Activated B cell treated with CpG ODN at 0.5 μM for 24 hours (primary cell): ENCODE measurements at regions not wholly inside any gene's neighbourhood (a gene's known extent, or its start where the extent isn't known, plus 50 kb on each side); places are given as distances from the start of the nearest gene placed in this dataset.
A peak's percentile ranks its signal among the peaks of the same experiment; 100 is the strongest.

Source experiments
- ATAC-seq: fragments of 200-7000 bp; cut with Tn5 transposase; one replicate; pipeline ENCODE4 v1.10.0; 2021; ENCODE audit warnings: low read depth, mild to moderate bottlenecking, moderate library complexity
- CTCF ChIA-PET: fragments of 350-600 bp; sonication (Branson Sonifier 250); formaldehyde crosslinking; loops from one replicate; lab custom pipeline; 2021; ENCODE audit warnings: antibody characterized with exemption; lab: Charles Lee
- POLR2A ChIA-PET: fragments of 350-600 bp; sonication (Branson Sonifier 250); formaldehyde crosslinking; loops from one replicate; lab custom pipeline; 2021; ENCODE audit warnings: antibody characterized with exemption; lab: Charles Lee
- DNase-seq: peaks from one replicate; pipeline ENCODE4 v3.0.0; 2022
- H3K27ac Mint-ChIP-seq: one replicate; pipeline ENCODE4 v1.8.0; 2020; ENCODE audit warnings: mixed read lengths
- H3K27me3 Mint-ChIP-seq: one replicate; pipeline ENCODE4 v1.8.0; 2021; ENCODE audit warnings: mixed read lengths
- H3K36me3 Mint-ChIP-seq: one replicate; pipeline ENCODE4 v1.8.0; 2021; ENCODE audit warnings: low read depth, mixed read lengths
- H3K4me1 Mint-ChIP-seq: one replicate; pipeline ENCODE4 v1.8.0; 2021; ENCODE audit warnings: mixed read lengths
- H3K4me3 Mint-ChIP-seq: one replicate; pipeline ENCODE4 v1.8.0; 2020; ENCODE audit warnings: mild to moderate bottlenecking, mixed read lengths
- H3K9me3 Mint-ChIP-seq: one replicate; pipeline ENCODE4 v1.8.0; 2020; ENCODE audit warnings: mixed read lengths
- CTCF ChIP-seq: fragments of 200-600 bp; IDR thresholded peaks from one replicate; pipeline ENCODE4 v1.8.0; 2022; ENCODE audit warnings: antibody characterized with exemption, mild to moderate bottlenecking
- intact Hi-C: fragments of 100-400 bp; cut with micrococcal nuclease; formaldehyde crosslinking; loops from one replicate; pipeline ENCODE4 v1.15.1; 2024

- Mint-ChIP-seq H3K4me1 (peaks cover 45% of the 10 kb centered on the region), H3K4me3 (no peak overlapping the region), H3K27me3 (no peaks in the 10 kb centered on the region), H3K9me3 (peaks cover 17% of the 10 kb centered on the region), H3K27ac (no peak overlapping the region), H3K36me3 (peaks cover 19% of the 10 kb centered on the region)
- CTCF ChIA-PET = no interaction called here
- ATAC-seq (no peak), DNase-seq (no peak)
- TF ChIP-seq CTCF = no peak
- intact Hi-C loops = no loop called here
- POLR2A ChIA-PET = interaction anchor here (1.2 kb wide), 1 partner anchor 307 kb away, joined by 4 read pairs; the partner anchor contains the start of gene BTG1
Measured at GRCh38 chr12:92452763-92453162, 250.0 kb upstream of the PLEKHG7 start.

GRCh38 chr12:92446083-92446460 is 256.7 kb upstream of the PLEKHG7 start:
- no peak for TF ChIP-seq CTCF

GRCh38 chr12:92445253-92446082 is 257.3 kb upstream of the PLEKHG7 start:
- no peaks in the 10 kb centered on the region for H3K27me3 Mint-ChIP-seq
- peaks cover 95% of the 10 kb centered on the region for H3K4me1 Mint-ChIP-seq
- ChIA-PET POLR2A (interaction anchor here (0.6 to 11.9 kb wide), 54 partner anchors 9 to 1064 kb away, joined by 3 to 537 read pairs (median 6); partner anchors contain the start of gene BTG1), CTCF (interaction anchor here (0.5 to 3.4 kb wide), 19 partner anchors 15 to 1063 kb away, joined by 3 to 37 read pairs (median 5); partner anchors contain the start of gene BTG1)
- H3K36me3 Mint-ChIP-seq = peaks cover 26% of the 10 kb centered on the region
- H3K4me3 Mint-ChIP-seq = peak overlapping the region; percentile 67
- peak; percentile 71 for ATAC-seq
- TF ChIP-seq CTCF = no peak
- peak; percentile 55 for DNase-seq
- H3K27ac Mint-ChIP-seq = peak overlapping the region; percentile 97
- intact Hi-C loops = loop anchor here (1.0 kb wide), 16 partner anchors 13 to 410 kb away; no protein-coding TSS in a partner anchor
- peaks cover 8% of the 10 kb centered on the region for H3K9me3 Mint-ChIP-seq

More at GRCh38 chr12:92446083-92446460, 256.7 kb upstream of the PLEKHG7 start:
- Mint-ChIP-seq H3K9me3 (peaks cover 13% of the 10 kb centered on the region), H3K27ac (peak overlapping the region; percentile 97), H3K4me3 (peak overlapping the region; percentile 67), H3K4me1 (peaks cover 93% of the 10 kb centered on the region), H3K36me3 (peaks cover 28% of the 10 kb centered on the region), H3K27me3 (no peaks in the 10 kb centered on the region)
- CTCF ChIA-PET = interaction anchor here (1.0 to 3.4 kb wide), 17 partner anchors 9 to 635 kb away, joined by 3 to 37 read pairs (median 5); partner anchors contain the start of gene BTG1
- intact Hi-C loops = no loop called here
- POLR2A ChIA-PET = interaction anchor here (0.7 to 11.9 kb wide), 48 partner anchors 9 to 1064 kb away, joined by 3 to 537 read pairs (median 8); partner anchors contain the start of gene BTG1
- no peak for ATAC-seq
- DNase-seq = no peak

GRCh38 chr12:92444763-92445162 is 258.0 kb upstream of the PLEKHG7 start:
- peak overlapping the region; percentile 97 for H3K27ac Mint-ChIP-seq
- no peak for TF ChIP-seq CTCF
- CTCF ChIA-PET = interaction anchor here (0.5 to 3.4 kb wide), 18 partner anchors 14 to 1063 kb away, joined by 3 to 37 read pairs (median 5); partner anchors contain the start of gene BTG1
- peaks cover 8% of the 10 kb centered on the region for H3K9me3 Mint-ChIP-seq
- H3K4me3 Mint-ChIP-seq = peak overlapping the region; percentile 67
- intact Hi-C loops = loop anchor here (1.0 kb wide), 16 partner anchors 12 to 409 kb away; no protein-coding TSS in a partner anchor
- H3K27me3 Mint-ChIP-seq = no peaks in the 10 kb centered on the region
- DNase-seq = peak; percentile 49
- peak; percentile 69 for ATAC-seq
- H3K36me3 Mint-ChIP-seq = peaks cover 27% of the 10 kb centered on the region
- peaks cover 98% of the 10 kb centered on the region for H3K4me1 Mint-ChIP-seq
- POLR2A ChIA-PET = interaction anchor here (0.7 to 11.9 kb wide), 40 partner anchors 8 to 1063 kb away, joined by 3 to 537 read pairs (median 9); partner anchors contain the start of gene BTG1

- intact Hi-C loops = no loop called here
- Mint-ChIP-seq H3K4me3 (peak overlapping the region; percentile 36), H3K27me3 (no peaks in the 10 kb centered on the region), H3K36me3 (peaks cover 24% of the 10 kb centered on the region), H3K9me3 (peaks cover 8% of the 10 kb centered on the region), H3K4me1 (peaks cover 99% of the 10 kb centered on the region), H3K27ac (peak overlapping the region; percentile 97)
- ATAC-seq = no peak
- POLR2A ChIA-PET = interaction anchor here (0.8 to 11.9 kb wide), 15 partner anchors 9 to 297 kb away, joined by 3 to 537 read pairs (median 6); partner anchors contain the start of gene BTG1
- DNase-seq = no peak
- TF ChIP-seq CTCF = no peak
- CTCF ChIA-PET = no interaction called here
Measured at GRCh38 chr12:92442782-92443181, 260.0 kb upstream of the PLEKHG7 start.
